ENCODE measurements at regions not wholly inside any gene's neighbourhood (a gene's known extent, or its start where the extent isn't known, plus 50 kb on each side); places are given as distances from the start of the nearest gene placed in this dataset.

DNA sequence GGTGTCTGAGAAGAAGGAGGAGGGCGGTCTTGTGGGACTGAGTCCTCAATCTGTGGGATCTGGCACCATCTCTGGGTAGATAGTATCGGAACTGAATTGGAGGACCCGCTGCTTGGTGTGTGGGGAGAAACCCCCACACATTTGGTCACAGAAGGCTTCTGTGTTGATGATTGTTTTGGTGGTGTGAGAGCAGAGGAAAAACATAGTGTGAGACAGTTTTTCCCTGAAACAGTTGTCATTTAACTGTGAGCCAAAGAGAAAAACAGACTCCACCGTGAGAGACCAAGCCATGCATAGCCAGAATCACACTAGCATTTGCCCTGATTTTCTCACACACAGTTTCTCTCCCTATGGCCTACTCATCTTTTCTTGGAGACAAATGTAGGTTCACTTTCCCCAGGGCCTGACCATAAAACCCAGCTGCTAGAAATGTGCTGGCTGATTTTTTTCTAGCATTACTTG lies 91.4 kb upstream of the FLRT2 start (continued):
- TF ChIP-seq ZNF232 (CRISPR knock-in tag; IDR thresholded peaks at IDR 0.05) (no peak), ZNF416 (CRISPR knock-in tag; IDR thresholded peaks at IDR 0.05) (no peak)
- TF ChIP-seq, protein P1, sequence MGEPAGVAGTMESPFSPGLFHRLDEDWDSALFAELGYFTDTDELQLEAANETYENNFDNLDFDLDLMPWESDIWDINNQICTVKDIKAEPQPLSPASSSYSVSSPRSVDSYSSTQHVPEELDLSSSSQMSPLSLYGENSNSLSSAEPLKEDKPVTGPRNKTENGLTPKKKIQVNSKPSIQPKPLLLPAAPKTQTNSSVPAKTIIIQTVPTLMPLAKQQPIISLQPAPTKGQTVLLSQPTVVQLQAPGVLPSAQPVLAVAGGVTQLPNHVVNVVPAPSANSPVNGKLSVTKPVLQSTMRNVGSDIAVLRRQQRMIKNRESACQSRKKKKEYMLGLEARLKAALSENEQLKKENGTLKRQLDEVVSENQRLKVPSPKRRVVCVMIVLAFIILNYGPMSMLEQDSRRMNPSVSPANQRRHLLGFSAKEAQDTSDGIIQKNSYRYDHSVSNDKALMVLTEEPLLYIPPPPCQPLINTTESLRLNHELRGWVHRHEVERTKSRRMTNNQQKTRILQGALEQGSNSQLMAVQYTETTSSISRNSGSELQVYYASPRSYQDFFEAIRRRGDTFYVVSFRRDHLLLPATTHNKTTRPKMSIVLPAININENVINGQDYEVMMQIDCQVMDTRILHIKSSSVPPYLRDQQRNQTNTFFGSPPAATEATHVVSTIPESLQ (CRISPR knock-in tag; IDR thresholded peaks at IDR 0.05): no peak

DNA sequence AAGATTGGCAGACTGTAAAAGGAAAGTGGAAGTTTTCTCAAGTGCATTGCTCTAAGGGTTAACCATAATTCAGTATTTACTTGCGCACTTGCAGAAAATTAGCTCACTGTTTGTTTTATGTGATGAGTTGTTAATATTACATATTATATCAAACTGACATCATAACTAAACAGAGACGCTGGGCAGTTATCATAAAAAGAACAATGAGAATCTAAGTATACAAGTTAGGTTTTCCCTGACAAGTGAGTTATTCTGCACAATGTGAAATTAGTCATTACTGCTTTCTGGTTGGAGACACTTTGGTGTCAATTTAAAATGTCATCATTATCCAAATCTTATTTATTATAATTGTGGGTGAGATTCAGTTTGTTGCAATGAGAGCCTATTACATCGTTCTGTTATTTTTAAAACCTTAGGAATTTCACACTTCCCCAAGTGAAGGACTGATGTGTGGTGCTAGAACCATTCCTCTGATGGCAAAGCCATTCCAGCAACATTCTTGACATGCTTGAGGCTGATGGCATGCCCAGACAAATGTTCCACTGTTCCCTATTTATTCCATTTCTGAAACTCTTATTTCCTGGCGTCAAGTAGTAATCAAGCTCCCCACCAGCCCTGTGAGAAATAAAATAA lies 90.1 kb upstream of the FLRT2 start:
- DNase-seq (ENCODE audit: low spot score) (no peak), ATAC-seq (no peak)
- no peaks in the 10 kb centered on the region for H3K4me1 Mint-ChIP-seq
- ChIA-PET POLR2A (no interaction called here), CTCF (no interaction called here)
- TF ChIP-seq NFYB (CRISPR knock-in tag; conservative IDR thresholded peaks at IDR 0.05; ENCODE audit: low read depth) (no peak), NR3C1 (CRISPR knock-in tag; conservative IDR thresholded peaks at IDR 0.05; ENCODE audit: low read depth) (no peak), ZNF317 (CRISPR knock-in tag; IDR thresholded peaks at IDR 0.05; ENCODE audit: borderline replicate concordance, low read depth) (no peak), CREB1 (CRISPR knock-in tag; IDR thresholded peaks at IDR 0.05) (no peak), EMX1 (CRISPR knock-in tag; IDR thresholded peaks at IDR 0.05) (no peak), JUN (CRISPR knock-in tag; IDR thresholded peaks at IDR 0.05) (no peak), RORB (CRISPR knock-in tag; IDR thresholded peaks at IDR 0.05) (no peak), GABPB1 (CRISPR knock-in tag; IDR thresholded peaks at IDR 0.05) (no peak), IRF2 (CRISPR knock-in tag; IDR thresholded peaks at IDR 0.05; ENCODE audit: borderline replicate concordance, low read depth) (no peak), SMAD3 (CRISPR knock-in tag; IDR thresholded peaks at IDR 0.05; ENCODE audit: borderline replicate concordance) (no peak), ZNF416 (CRISPR knock-in tag; IDR thresholded peaks at IDR 0.05) (no peak)
- TF ChIP-seq, protein P2, sequence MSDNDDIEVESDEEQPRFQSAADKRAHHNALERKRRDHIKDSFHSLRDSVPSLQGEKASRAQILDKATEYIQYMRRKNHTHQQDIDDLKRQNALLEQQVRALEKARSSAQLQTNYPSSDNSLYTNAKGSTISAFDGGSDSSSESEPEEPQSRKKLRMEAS (CRISPR knock-in tag; IDR thresholded peaks at IDR 0.05): no peak
- TF ChIP-seq, protein P3, sequence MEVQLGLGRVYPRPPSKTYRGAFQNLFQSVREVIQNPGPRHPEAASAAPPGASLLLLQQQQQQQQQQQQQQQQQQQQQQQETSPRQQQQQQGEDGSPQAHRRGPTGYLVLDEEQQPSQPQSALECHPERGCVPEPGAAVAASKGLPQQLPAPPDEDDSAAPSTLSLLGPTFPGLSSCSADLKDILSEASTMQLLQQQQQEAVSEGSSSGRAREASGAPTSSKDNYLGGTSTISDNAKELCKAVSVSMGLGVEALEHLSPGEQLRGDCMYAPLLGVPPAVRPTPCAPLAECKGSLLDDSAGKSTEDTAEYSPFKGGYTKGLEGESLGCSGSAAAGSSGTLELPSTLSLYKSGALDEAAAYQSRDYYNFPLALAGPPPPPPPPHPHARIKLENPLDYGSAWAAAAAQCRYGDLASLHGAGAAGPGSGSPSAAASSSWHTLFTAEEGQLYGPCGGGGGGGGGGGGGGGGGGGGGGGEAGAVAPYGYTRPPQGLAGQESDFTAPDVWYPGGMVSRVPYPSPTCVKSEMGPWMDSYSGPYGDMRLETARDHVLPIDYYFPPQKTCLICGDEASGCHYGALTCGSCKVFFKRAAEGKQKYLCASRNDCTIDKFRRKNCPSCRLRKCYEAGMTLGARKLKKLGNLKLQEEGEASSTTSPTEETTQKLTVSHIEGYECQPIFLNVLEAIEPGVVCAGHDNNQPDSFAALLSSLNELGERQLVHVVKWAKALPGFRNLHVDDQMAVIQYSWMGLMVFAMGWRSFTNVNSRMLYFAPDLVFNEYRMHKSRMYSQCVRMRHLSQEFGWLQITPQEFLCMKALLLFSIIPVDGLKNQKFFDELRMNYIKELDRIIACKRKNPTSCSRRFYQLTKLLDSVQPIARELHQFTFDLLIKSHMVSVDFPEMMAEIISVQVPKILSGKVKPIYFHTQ (CRISPR knock-in tag; IDR thresholded peaks at IDR 0.05): no peak
- TF ChIP-seq, protein P4, sequence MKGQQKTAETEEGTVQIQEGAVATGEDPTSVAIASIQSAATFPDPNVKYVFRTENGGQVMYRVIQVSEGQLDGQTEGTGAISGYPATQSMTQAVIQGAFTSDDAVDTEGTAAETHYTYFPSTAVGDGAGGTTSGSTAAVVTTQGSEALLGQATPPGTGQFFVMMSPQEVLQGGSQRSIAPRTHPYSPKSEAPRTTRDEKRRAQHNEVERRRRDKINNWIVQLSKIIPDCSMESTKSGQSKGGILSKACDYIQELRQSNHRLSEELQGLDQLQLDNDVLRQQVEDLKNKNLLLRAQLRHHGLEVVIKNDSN (CRISPR knock-in tag; IDR thresholded peaks at IDR 0.05): no peak
- TF ChIP-seq, protein P5, sequence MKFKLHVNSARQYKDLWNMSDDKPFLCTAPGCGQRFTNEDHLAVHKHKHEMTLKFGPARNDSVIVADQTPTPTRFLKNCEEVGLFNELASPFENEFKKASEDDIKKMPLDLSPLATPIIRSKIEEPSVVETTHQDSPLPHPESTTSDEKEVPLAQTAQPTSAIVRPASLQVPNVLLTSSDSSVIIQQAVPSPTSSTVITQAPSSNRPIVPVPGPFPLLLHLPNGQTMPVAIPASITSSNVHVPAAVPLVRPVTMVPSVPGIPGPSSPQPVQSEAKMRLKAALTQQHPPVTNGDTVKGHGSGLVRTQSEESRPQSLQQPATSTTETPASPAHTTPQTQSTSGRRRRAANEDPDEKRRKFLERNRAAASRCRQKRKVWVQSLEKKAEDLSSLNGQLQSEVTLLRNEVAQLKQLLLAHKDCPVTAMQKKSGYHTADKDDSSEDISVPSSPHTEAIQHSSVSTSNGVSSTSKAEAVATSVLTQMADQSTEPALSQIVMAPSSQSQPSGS (CRISPR knock-in tag; IDR thresholded peaks at IDR 0.05; ENCODE audit: borderline replicate concordance, low read depth): no peak
- TF ChIP-seq, protein P6, sequence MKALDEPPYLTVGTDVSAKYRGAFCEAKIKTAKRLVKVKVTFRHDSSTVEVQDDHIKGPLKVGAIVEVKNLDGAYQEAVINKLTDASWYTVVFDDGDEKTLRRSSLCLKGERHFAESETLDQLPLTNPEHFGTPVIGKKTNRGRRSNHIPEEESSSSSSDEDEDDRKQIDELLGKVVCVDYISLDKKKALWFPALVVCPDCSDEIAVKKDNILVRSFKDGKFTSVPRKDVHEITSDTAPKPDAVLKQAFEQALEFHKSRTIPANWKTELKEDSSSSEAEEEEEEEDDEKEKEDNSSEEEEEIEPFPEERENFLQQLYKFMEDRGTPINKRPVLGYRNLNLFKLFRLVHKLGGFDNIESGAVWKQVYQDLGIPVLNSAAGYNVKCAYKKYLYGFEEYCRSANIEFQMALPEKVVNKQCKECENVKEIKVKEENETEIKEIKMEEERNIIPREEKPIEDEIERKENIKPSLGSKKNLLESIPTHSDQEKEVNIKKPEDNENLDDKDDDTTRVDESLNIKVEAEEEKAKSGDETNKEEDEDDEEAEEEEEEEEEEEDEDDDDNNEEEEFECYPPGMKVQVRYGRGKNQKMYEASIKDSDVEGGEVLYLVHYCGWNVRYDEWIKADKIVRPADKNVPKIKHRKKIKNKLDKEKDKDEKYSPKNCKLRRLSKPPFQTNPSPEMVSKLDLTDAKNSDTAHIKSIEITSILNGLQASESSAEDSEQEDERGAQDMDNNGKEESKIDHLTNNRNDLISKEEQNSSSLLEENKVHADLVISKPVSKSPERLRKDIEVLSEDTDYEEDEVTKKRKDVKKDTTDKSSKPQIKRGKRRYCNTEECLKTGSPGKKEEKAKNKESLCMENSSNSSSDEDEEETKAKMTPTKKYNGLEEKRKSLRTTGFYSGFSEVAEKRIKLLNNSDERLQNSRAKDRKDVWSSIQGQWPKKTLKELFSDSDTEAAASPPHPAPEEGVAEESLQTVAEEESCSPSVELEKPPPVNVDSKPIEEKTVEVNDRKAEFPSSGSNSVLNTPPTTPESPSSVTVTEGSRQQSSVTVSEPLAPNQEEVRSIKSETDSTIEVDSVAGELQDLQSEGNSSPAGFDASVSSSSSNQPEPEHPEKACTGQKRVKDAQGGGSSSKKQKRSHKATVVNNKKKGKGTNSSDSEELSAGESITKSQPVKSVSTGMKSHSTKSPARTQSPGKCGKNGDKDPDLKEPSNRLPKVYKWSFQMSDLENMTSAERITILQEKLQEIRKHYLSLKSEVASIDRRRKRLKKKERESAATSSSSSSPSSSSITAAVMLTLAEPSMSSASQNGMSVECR (CRISPR knock-in tag; IDR thresholded peaks at IDR 0.05; ENCODE audit: borderline replicate concordance): no peak
- TF ChIP-seq, protein P7, sequence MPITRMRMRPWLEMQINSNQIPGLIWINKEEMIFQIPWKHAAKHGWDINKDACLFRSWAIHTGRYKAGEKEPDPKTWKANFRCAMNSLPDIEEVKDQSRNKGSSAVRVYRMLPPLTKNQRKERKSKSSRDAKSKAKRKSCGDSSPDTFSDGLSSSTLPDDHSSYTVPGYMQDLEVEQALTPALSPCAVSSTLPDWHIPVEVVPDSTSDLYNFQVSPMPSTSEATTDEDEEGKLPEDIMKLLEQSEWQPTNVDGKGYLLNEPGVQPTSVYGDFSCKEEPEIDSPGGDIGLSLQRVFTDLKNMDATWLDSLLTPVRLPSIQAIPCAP (CRISPR knock-in tag; IDR thresholded peaks at IDR 0.05): no peak
- H3K4me3 Mint-ChIP-seq: no peak overlapping the region
- peaks cover 10% of the 10 kb centered on the region; the same call in 1 of the 2 replicates for H3K9me3 Mint-ChIP-seq
- H3K36me3 Mint-ChIP-seq: no peaks in the 10 kb centered on the region
- H3K27me3 Mint-ChIP-seq (ENCODE audit: low read depth): no peaks in the 10 kb centered on the region
- no peak overlapping the region for H3K27ac Mint-ChIP-seq

Measured in WTC11 (cell line).